IPS-NIHi7 (cell line): ENCODE measurements at regions not wholly inside any gene's neighbourhood (a gene's known extent, or its start where the extent isn't known, plus 50 kb on each side); places are given as distances from the start of the nearest gene placed in this dataset.

ENCODE experiments used
- DNase-seq: peaks from one replicate; pipeline ENCODE4 v3.0.0; 2012; ENCODE audit warnings: mixed read lengths; ENCODE audit errors: extremely low spot score

DNA sequence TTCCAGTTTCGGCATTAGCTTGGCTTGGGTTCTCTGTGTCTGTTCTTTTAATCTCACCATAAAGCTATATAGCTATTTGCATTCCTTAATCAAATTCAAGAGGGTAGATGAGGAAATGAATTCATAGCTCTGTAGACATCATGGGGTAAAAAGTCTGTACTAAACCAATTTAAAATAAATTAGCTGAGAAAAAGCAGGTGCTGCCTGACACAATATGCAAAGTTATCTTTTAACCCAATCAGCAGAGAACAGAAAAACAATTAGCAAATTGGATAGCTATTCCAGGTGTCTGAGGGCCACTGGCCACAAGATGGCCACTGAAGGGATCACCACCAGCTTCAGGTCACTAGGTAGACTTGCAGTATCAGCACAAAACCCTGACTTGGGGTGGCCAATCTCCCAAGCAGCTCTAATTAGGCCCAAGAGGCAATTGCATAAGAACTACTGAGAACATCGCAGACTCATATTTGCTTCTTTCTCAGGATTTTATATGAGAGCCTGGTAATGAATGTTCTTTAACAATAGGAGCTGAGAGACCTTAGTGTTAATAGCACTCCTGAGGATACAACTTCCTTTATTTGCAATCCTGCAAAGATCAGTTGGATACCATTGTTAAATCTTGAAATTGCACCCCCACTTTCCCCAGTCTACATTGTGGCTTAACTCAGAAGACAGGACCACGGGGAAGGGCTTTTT lies 494.3 kb downstream of the PDCD6IP start:
- no peak for DNase-seq

DNA sequence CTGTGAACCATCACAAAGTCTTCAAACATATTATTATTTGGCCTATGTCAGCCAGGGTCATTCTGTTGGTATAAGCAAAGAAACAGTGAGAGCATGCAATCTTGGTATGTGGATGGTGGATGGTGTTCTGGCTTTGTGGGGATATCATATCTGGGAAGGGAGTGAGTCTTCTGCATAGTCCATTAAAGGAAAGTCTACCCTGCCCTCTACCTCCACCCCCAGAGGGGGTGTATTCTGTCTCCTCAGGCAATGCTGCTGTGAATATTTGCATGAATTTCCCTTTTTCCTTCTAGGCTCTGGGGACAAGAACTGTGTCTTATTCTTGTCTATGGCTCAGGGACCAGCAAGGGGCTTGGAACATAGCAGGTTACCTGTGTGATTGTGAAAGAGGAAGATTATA lies 495.8 kb downstream of the PDCD6IP start:
- DNase-seq: no peak

DNA sequence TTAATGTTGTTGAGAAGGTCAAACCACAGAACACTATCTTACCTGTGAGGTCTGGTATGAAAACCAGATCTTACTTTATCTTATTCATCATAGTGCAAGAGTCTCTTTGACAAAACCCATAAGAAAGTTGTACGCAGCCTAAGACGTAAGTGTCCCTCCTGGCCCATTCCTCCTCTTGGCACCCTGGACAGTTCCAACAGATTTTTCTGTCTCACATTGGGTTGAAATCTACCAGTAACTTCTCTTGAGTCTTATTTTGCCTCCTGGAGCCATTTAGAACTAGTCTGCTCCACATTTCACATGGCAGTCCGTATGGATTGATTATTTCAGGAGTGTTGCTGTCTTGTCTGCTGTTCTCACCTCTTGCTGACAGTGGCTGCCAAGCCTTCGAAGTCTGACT lies 498.4 kb downstream of the PDCD6IP start:
- DNase-seq: no peak

DNA sequence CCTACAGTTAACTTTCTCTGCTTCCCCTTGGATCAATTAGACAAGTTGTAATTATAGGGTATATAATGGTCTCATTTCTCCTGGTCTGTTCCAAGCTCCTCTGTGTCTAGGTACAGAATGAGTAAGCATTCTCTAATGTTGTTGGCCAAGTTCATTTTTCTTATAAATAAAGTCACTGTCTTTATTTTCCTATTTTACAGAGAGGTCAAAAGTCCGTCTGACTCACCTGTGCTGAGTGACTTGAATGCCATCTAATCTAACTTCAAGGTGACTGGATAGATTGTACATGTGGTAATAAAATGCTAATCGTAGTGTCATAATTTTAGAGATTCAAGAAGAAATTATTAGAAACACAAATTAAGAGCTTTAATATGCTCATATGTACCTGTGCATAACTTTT lies 500.2 kb downstream of the PDCD6IP start:
- no peak for DNase-seq

DNA sequence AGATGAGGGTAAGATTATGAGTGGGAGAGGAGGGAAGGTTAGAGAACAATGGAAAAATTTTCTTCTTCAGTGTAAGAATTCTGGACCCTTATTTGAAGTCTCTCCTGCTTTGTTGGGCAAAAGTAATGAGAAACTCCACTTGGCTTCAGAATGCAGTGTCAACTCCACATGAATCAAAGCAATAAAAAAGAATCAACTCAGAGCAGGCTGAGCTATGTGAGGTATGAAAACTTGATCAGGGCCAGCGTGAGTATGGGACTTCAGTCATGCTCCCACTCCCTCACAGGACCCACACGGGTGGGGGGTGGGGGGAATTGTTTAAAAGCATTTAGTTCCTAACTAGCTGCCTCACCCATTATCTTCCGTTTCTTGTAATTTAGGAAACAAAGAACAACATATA lies 502.2 kb downstream of the PDCD6IP start:
- DNase-seq: no peak

DNA sequence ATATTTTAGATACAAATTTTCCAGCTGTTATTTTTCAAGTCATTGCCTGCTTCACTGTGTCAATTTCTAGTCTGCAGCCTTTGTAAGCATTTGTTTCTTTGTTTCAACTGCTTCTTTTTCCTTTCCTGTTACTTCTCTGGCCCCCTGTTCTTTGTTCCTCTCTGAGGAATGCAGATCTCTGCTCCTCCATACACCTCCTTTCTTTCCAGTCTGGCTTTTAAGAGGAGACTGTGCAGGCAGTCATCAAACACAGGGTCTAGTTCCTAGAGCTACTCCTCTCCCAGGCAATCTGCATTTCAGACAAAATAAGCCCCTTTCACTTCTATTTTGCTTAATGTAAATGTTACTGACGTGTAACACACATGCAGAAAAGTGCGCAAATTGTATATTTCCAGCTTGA lies 502.9 kb downstream of the PDCD6IP start:
- DNase-seq: no peak

DNA sequence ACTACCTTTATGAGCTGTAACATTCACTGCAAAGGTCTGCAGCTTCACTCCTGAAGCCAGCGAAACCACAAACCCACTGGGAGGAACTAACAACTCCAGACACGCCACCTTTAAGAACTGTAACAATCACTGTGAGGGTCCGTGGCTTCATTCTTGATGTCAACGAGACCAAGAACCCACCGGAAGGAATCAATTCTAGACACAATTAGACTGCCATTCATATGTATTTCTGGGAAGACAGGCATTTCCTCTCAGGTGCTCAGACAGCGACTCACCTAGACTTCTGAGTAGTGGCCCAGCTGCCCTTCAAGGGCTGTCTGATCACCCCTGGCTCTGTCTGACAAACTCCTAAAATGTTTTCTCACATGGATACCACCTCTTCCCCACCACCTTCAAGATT lies 506.8 kb downstream of the PDCD6IP start:
- no peak for DNase-seq

DNA sequence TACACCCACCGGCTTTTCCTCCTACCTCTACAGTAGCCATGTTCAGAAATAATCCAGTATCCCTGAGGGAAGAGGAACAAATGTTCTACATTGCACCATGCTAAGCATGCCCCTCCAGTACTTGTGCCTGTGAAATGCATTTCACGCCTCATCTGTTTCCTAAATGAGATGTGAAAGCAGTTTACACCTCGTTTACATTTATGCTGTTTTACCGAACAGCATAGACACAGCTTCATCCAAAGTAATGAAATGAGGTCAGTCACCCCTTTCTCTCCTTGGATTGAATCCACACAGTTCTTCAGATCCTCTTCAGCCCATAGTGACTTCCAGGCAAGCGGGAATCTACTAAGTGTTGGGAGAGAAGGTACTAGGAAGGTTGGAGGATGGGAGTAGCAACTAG lies 514.3 kb downstream of the PDCD6IP start:
- DNase-seq: no peak

DNA sequence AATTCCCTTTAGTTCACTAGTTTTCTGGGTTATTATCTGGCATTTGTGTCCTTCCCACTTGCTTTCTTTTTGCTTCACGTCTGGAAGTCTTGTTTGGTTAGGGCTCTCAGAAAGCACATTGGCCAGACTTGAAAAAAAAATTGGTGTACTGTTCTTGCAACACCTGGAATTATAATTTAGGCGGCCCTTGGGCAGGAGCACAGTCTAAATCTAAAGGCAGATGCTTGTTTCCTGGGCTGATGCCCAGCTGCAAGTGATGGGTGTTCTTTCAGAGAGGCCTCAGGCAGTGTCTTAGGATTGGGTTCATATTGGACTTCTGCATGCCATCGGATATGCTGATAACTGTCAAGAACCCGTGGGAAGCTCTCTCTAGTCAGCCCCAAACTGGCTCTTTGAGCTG lies 521.5 kb downstream of the PDCD6IP start:
- DNase-seq: no peak

DNA sequence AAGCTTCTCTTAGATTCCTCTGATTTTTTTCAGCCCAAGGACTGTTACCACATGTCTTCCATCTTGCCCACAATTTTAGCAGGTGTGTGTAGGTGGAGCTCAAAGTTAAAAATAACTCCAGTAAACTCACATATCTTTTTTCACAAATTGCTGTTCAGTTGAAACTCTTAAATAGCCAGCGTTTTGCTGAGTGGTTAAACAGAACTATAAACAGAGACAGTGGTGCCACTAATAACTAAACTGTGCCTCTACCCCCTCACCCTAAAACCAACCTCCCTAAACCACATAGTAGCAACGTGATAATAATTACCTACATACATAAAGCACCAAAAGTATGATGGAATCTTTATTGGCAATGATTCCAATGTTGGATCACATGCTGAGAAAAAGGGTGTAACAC lies 525.1 kb downstream of the PDCD6IP start:
- no peak for DNase-seq

DNA sequence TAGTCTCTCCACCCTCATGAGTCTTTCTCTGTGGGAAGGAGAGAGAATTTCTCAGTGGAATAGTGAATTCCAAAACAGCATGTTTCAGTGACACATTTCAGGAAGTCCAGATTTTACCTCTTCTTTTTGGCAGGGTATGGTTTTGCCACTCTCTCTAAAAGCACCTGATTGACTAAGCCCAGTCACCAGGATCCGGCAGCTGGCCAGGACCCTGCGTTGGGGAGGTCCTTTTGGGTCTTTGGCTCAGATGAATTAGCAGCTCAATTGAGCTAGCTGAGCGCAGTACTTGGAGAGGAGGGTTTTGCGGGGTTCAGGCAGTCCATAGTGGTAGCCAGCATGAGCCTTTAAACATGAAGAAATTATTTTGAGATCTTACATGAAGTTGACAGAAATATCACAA lies 548.2 kb downstream of the PDCD6IP start:
- no peak for DNase-seq

DNA sequence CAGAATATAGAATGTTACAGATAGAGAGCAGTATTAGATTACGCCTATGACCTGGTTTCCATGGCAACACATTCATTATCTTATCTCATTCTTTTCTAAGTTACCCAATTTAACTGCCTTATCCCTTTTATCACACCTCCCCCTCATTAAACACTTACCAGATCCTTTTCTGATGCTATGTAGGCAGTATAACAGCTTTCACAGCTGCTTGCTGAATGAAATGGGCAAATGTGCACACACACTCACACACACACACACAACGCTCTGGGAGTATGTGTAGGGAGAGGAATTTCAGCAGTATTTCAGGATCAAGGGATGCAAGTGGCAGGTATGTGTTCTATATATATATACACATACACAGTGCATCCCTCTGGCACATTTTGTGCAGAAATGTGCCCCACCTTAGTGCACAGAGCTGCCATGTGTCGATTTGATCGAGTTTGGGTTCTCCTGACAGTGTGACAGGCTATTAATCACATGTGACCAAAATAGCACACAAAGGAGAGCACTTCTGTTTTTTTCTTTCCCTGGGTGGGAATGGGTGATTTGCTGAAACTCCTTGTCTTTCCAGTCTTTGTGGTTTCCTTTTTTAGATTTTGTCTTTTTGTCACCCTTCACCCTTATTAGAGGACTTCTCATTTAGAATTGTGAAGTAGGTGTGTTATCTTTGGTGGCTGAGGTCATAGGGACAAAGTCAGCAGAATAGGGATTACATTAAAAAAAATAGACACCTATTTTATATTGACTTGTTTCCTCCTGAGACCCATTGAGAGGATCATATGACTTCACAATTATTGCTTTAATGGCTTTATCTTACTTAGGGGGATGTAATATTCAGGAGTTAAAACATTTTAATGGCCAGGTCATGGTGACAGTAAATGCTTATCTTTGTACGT lies 553.7 kb downstream of the PDCD6IP start:
- no peak for DNase-seq

DNA sequence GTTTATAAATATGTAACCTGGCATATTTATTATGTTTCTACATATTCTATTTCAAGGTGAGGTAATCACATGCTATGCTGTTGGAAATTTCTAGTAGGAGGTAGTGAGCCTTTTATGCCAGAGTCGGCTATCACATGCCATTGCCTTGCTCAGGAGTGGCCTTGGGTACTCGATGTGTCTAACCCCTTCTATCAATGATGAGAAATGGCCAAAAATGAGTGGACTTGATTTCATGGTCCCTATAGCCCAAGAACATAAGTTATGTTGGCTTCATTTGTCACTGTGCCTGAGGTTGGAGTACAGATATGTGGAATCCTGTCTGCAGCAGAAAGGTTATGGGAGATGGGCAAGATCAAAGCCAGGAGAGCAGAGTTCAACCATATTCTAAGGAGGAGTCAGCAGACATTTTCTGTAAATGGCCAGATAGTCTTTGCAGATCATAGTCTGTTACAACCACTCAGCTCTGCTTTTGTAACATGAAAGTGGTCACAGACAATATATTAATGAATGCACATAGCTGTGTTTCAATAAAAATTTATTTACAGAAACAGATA lies 554.4 kb downstream of the PDCD6IP start:
- DNase-seq: no peak

DNA sequence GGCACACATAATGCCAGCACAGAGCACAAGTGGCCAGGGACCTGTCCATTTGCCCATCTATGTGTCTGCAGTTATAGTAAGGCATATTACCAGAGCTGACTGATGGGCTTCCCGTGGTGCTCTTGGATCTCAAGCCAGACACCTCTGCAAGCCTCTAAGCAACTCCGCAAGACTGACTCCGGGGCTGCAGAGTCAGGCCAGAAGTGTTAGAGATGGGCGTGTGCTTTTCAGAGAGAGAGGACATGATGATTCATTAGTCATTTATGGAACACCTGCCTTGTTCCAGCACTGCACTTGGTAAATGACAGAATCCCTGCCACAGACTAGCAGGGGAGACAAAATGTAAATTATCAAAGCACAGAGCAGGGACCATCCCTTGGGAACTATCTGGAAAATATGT lies 559.0 kb downstream of the PDCD6IP start:
- DNase-seq: no peak

DNA sequence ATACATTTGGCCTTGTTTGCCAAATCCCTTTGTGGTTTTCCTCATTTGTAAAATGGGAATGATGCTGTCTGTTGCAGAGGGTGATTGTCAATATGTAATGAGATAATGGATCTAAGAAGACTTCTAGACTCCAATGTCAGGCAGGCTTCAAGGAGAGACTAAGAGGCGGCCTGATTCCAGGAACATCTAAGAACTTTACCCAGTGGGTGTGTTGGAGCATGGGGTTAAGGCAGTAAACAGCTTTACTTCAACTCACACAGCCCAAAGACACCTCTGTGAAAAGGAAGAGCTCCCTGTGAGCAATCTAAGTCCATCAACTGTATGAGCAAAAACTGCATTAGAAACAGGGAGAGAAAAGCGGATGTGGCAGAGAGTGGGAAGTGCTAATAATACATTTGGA lies 560.6 kb downstream of the PDCD6IP start:
- no peak for DNase-seq

DNA sequence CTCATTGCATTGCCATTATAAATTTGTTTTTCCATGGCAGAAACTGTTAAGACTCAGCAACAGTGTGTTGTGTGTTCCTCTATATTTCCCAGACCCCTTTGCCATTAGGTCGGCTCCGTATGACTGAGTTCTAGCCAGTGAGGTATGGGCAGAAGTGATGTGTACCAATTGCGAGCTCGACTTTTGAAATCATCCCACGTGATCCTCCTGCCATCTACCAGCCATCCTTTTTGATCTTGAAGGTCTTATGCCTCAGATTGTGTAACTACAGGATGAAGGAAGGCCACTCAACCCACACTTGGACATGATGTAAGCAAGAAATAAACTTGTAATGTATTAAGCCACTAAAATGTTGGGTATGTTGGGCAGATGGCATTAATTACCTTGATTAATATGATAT lies 562.3 kb downstream of the PDCD6IP start:
- no peak for DNase-seq

DNA sequence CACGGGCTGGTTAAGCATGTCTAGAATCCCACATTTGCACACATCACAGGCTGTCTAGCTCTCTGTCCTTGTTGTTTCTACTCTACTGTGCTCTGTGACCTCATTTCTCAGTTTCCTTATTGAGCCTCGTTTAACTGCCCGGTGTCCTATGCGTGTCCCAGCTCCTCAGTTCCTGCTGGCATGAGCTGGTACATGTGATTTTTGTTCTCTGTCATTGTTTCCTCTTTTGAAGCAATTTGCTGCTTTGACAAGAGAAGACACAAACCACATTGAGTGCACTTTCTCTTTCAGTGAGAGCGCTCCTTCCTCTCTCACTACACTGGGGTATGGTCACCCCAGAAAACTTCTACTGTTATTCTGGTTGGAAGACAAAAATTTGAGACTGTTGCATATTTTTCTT lies 563.5 kb downstream of the PDCD6IP start:
- no peak for DNase-seq

DNA sequence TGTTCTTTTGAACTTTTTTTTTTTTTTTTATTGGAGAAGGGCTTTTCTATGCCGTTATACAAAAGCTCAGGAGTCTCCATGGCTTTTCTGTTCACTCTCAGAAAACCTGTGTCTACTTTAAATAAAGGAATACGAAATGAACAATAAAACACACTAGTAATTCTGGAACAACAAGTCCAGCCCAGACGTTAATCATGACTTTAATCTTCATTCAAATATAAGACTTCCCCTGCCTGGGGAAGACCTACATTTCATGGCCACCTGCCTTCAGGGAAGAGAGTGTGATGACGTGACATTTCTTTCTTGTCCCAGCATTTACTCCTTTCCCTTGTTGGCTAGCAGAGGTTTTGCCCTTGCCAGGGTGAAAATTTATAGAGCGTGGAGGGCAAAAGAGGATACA lies 564.5 kb downstream of the PDCD6IP start:
- no peak for DNase-seq

DNA sequence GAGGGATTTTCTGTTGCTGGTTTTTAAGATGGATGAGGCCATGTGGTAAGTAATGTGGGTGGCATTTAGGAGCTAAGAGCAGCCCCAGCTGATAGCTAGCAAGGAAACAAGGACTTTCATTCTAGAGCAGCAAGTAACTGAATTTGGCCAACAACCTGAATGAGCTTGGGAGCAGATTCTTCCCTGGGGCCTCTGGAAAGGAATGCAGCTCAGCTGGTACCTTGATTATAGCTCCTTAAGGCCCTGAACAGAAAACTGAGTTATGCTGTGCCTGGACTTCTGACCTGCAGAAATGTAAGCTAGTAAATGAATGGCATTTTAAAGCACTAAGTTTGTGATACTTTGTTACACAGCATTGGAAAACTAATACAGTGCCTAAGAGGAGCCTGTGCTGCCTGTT lies 565.5 kb downstream of the PDCD6IP start:
- no peak for DNase-seq

DNA sequence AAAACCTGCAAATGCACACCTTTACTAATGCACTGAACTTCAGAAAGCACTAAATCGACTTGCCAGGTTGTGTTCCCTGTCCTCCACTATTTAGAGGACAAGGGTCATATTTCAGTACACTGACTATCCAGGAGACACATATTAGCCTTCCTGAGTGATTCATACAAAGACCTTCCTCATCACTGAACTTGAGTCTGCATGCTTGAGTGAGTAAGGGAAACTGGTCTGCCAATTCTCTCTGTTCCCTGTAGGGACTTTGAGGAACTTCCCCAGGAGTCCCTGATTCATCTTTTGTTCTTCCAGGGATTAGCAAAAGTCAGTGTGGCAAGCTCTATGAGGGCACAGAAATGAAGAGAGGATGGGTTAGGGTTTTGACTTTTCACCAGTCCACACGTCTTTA lies 565.9 kb downstream of the PDCD6IP start:
- DNase-seq: peak; percentile 27

DNA sequence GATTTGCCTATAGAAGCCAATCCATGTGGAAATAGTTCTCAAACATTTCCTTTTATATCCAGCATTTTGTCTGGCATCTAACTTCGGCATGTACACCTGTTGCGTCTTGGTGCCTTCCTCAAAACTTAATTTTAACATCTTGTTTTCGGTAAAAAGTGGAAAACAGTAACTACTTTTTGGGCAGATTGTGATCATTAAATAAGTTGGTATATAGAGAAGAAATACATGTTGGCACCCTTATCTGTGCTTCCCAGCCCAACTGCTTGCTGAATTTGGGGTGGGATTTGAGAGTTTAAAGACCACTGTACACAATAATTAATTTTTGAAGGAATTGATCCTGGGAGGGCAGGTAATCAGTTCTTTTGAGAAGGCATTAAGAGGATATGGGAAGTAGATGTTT lies 566.8 kb downstream of the PDCD6IP start:
- no peak for DNase-seq

DNA sequence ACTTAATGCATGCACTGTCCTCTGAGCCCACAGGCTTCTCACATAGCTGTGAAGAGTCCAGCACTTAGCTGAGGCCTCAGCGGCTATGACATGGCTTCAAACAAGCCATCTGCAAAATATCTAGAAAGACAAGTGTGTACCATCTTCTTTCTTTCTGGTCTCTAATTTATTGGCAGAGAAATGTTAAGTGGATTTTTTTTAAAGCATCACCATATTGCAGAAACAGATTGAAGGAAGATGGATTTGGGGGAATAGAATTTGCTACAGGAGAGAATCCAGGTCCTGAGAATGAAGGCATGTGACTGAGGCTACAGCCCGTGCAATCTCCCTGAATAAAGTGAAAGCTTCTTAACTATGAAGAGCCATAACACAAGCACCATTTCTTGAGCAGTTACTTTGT lies 567.3 kb downstream of the PDCD6IP start:
- no peak for DNase-seq

DNA sequence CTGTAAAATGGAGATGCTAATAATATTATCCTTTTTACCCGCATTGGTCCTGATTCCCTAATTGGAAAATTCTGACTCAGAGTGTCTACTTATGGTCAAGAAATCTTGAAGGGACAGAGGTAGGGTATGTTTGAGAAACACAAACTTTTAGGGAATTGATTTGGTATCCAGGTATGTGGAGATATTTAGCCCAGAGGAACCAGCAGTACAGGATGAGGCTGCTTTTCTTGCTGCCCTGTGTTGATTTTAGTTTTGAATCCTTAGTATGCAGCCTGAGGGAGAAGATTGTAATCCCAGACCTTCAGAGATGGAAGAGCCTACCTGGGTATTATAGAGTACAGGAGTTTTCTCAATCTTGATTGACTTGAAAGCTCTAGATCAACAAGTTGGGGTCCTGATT lies 569.1 kb downstream of the PDCD6IP start:
- no peak for DNase-seq
